A673 (cell line): ENCODE measurements at regions not wholly inside any gene's neighbourhood (a gene's known extent, or its start where the extent isn't known, plus 50 kb on each side); places are given as distances from the start of the nearest gene placed in this dataset.

ENCODE experiments used
- BruUV-seq: library from RNA; stranded (reverse); fragments of 400-500 nt; replicated peaks from 2 replicates; lab custom pipeline; 2021; lab: Mats Ljungman, UMichigan
- CTCF ChIA-PET: fragments of 300-600 bp; sonication (Branson Sonifier 250); formaldehyde crosslinking; loops from one replicate; lab custom pipeline; 2022; ENCODE audit warnings: antibody characterized with exemption; lab: Charles Lee
- POLR2A ChIA-PET: fragments of 300-600 bp; sonication (Branson Sonifier 250); formaldehyde crosslinking; loops from one replicate; lab custom pipeline; 2022; ENCODE audit warnings: antibody characterized with exemption; ENCODE audit not compliant: low non-redundant PET; lab: Charles Lee
- DNase-seq: peaks from one replicate; pipeline ENCODE4 v3.0.0-alpha.2; 2015; ENCODE audit warnings: low spot score
- H3K27ac ChIP-seq: fragments of 200-600 bp; sonication (generic); 2 replicates; pipeline ENCODE4 v1.5.1; 2016; ENCODE audit warnings: mixed run types, low read depth, mild to moderate bottlenecking, mixed read lengths, antibody characterized with exemption, low read length; ENCODE audit not compliant: poor library complexity, severe bottlenecking
- H3K27me3 ChIP-seq: fragments of 200-600 bp; sonication (generic); replicated peaks from 2 replicates; pipeline ENCODE4 v1.6.1; 2017; ENCODE audit warnings: mixed run types, low read depth, mild to moderate bottlenecking, mixed read lengths, antibody characterized with exemption, low read length; ENCODE audit not compliant: insufficient read depth, poor library complexity
- H3K36me3 ChIP-seq: fragments of 200-600 bp; sonication (generic); 2 replicates; pipeline ENCODE4 v1.6.1; 2016; ENCODE audit warnings: mixed run types, mild to moderate bottlenecking, mixed read lengths, antibody characterized with exemption, low read length; ENCODE audit not compliant: insufficient read depth, poor library complexity, severe bottlenecking
- H3K4me1 ChIP-seq: fragments of 200-600 bp; sonication (generic); 2 replicates; pipeline ENCODE4 v1.6.1; 2017; ENCODE audit warnings: mixed run types, mild to moderate bottlenecking, mixed read lengths, antibody characterized with exemption, low read length; ENCODE audit not compliant: insufficient read depth, poor library complexity, severe bottlenecking
- H3K4me3 ChIP-seq: fragments of 200-600 bp; sonication (generic); 2 replicates; pipeline ENCODE4 v1.5.1; 2016; ENCODE audit warnings: low read depth, mixed run types, mild to moderate bottlenecking, mixed read lengths, low read length; ENCODE audit not compliant: poor library complexity, severe bottlenecking
- H3K9me3 ChIP-seq: fragments of 200-600 bp; sonication (generic); 2 replicates; pipeline ENCODE4 v1.6.1; 2016; ENCODE audit warnings: mixed run types, low read depth, mild to moderate bottlenecking, mixed read lengths, antibody characterized with exemption, low read length; ENCODE audit not compliant: poor library complexity, severe bottlenecking
- CTCF ChIP-seq: fragments of 300-800, 200-600 bp; sonication (generic); conservative IDR thresholded peaks from 2 replicates; pipeline ENCODE4 v1.5.1; 2017; ENCODE audit warnings: low read depth, mild to moderate bottlenecking, antibody characterized with exemption, low read length, moderate library complexity, mixed read lengths
- EZH2 ChIP-seq: fragments of 200-600 bp; sonication (generic); IDR thresholded peaks from 2 replicates; pipeline ENCODE4 v1.6.1; 2017; ENCODE audit warnings: borderline replicate concordance, low read depth, mild to moderate bottlenecking, mixed read lengths, antibody characterized with exemption, low read length; ENCODE audit not compliant: poor library complexity, severe bottlenecking
- intact Hi-C: fragments of 100-400 bp; cut with micrococcal nuclease; formaldehyde crosslinking; loops from one replicate; pipeline ENCODE4 v1.10.0; 2022; ENCODE audit not compliant: unreplicated experiment

GRCh38 chrX:10676235-10676957, 56.0 kb upstream of the MID1 start:
- no peak overlapping the region for H3K27ac ChIP-seq
- H3K27me3 ChIP-seq: peaks cover 3% of the 10 kb centered on the region
- ChIA-PET POLR2A (no interaction called here), CTCF (no interaction called here)
- H3K36me3 ChIP-seq: no peaks in the 10 kb centered on the region
- no peaks in the 10 kb centered on the region for H3K9me3 ChIP-seq
- no TSS peak for BruUV-seq
- DNase-seq: no peak
- no peak overlapping the region for H3K4me3 ChIP-seq
- H3K4me1 ChIP-seq: no peaks in the 10 kb centered on the region
- no peak for TF ChIP-seq CTCF
- TF ChIP-seq EZH2: no peak
- intact Hi-C loops: no loop called here

DNA sequence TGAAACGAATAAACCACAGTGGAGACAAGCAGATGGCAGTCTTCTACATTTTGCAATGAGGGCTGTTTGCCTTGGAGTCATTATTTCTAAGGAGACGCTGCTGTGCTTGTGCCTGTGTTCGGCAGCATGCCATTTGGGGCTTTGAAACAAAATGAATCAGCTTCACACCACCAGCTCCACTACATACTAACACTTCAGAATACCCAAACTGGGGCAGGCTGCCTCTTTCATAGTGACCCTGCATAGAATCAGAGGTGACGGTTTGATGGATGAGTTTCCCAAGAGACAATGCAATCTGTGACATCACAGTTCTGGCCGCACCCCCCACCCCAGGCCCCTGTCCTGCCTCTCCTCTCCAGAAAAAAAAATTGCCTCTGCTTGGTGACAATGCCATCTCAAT, 57.1 kb upstream of the MID1 start:
- no peak overlapping the region for H3K27ac ChIP-seq
- no peak for DNase-seq
- H3K4me1 ChIP-seq: no peaks in the 10 kb centered on the region
- H3K4me3 ChIP-seq: no peak overlapping the region
- ChIA-PET CTCF (no interaction called here), POLR2A (no interaction called here)
- H3K27me3 ChIP-seq: peaks cover 3% of the 10 kb centered on the region
- no TSS peak for BruUV-seq
- TF ChIP-seq EZH2 (no peak), CTCF (no peak)
- no peaks in the 10 kb centered on the region for H3K36me3 ChIP-seq
- intact Hi-C loops: no loop called here
- no peaks in the 10 kb centered on the region for H3K9me3 ChIP-seq

DNA sequence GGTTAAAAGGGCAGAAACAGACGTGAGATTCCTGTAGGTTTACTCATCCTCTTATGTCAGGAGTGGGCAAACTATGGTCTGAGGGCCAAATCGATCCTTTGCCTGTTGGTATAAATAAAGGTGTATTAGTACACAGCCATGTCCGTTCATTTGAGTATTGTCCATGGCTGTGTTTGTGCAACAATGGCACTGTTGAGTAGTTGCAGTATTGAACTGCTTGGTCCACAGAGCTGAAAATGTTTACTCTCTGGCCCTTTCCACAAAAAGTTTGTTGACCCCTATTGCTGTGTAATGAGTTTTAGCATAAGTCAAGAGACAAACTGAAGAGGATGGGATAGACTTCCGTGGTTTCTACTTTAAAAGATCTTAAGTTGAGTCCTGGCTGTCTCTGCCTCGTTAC, 59.0 kb upstream of the MID1 start:
- intact Hi-C loops: no loop called here
- Histone ChIP-seq H3K36me3 (no peaks in the 10 kb centered on the region), H3K9me3 (no peaks in the 10 kb centered on the region), H3K4me3 (no peak overlapping the region), H3K4me1 (no peaks in the 10 kb centered on the region), H3K27me3 (peaks cover 3% of the 10 kb centered on the region), H3K27ac (no peak overlapping the region)
- TF ChIP-seq EZH2 (no peak), CTCF (no peak)
- ChIA-PET POLR2A (no interaction called here), CTCF (no interaction called here)
- BruUV-seq: no TSS peak
- DNase-seq: no peak
